Left hindlimb (tissue), 1 donor: ENCODE measurements at regions not wholly inside any gene's neighbourhood (a gene's known extent, or its start where the extent isn't known, plus 50 kb on each side); places are given as distances from the start of the nearest gene placed in this dataset.
"Not testable (repeated sequence)": the region's sequence is repeated elsewhere in the genome, so short reads cannot be mapped to it uniquely, and the experiment has no call there.

Experiments
- DNase-seq: peaks from one replicate; pipeline ENCODE4 v3.0.0-alpha.2; 2018

DNA sequence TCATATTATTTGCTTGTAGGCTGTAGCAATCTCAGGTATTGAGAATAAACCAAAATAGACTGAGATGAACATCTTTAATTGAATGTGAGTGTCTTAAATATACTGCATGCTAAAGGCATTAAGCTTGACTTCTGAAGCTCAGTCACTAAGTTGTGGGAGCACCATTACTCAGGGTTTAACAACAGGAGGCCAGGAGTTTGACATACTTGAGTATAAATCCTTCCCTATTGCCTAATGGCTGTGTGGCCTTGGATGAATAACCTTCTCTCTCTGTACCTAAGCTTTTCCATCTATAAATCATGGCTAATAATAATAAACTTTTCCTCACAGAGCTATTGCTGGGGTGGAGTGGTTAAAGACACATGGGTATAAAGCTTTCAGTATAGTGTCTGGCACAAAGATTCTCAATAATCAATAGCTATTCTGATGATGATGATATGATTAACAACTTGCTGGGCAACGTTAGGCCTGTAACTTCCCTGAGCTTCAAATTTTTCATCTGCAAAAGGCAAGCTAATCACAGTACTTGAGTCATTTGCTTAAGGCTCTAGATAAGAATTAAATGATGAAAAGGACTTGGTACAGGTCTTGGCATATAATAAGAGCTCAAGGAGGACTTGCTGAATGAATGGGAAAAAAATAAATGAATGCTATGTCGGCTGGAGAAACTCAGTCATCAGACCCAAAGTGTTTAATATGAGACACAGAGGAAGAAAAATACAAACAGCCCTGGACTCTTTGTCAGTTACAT lies 174.0 kb upstream of the IL12B start:
- DNase-seq = no peak

DNA sequence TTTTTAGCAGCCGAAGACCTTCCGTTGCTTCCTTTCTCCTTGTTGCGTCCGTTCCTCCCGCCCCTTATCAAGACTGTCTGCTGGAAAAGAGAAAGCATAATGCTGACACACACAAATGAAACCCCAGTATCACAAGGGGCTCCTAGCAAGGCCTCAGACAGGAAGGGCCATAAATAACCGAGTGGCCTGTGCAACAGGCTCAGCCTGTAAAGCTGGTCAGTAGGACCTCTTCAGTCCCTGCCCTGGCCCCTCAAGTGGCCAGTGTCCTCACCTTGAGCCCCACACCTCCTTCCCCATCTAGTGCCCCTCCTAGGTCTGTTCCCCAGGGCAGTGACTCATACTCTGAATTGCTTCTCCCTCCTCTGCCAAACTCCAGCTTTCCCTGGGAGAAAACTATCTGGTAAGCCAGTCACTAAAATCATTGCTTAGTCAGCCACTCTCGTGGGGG lies 174.6 kb upstream of the IL12B start:
- DNase-seq = peak; percentile 34

DNA sequence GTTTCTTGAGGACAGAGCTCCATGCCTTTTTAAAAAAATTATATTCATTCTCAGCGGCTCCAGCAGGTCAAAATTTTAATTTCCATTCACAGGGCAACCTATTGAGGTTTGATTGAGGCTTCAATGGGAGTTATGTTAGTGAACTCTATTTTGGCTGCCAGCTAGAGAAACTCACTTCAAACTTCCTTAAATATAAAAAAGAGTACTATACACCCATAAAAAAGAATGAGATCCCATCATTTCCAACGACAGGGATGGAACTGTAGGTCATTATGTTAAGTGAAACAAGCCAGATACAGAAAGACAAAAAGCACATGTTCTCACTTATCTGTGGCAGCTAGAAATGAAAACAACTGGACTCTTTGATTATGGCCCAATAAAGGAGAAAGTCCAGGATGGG lies 176.8 kb upstream of the IL12B start:
- DNase-seq = no peak

DNA sequence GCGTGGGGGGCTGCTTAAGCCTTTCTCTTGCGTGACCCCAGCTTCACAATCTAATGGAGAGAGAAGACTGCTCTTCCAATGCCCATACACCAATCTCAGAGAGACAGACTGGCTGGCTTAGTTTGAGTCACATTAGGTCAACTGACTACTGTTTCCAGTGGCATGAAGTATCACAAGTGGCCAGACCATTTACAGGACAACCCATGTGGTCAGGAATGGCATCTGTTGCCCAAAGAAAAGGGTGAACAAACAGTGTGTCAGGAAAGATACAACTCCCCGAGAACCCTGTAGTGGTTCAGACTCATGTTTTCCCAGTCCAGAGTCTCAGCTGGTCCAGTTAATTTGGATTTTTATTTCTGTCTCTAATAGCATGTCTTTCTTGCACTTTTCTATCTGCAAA lies 177.4 kb upstream of the IL12B start:
- DNase-seq = no peak

DNA sequence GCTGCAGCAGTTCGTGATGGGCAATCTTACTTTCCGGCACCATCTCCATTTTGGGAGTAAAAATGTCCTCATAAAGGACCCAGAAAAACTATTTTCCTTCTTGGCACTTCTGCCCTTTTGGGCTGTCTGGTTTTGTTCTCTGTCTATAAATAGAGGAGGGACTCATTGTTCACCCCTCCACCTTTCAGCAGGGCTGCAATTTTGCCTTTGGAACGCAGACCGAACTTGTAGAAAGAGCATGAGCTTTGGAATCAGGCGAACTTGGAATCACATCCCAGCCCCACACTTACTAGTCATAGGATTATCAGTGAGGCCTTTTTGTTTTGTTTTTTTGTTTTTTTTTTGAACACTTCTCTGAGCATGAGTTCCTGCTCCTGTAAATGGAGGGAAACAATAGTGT lies 178.1 kb upstream of the IL12B start:
- no peak for DNase-seq

DNA sequence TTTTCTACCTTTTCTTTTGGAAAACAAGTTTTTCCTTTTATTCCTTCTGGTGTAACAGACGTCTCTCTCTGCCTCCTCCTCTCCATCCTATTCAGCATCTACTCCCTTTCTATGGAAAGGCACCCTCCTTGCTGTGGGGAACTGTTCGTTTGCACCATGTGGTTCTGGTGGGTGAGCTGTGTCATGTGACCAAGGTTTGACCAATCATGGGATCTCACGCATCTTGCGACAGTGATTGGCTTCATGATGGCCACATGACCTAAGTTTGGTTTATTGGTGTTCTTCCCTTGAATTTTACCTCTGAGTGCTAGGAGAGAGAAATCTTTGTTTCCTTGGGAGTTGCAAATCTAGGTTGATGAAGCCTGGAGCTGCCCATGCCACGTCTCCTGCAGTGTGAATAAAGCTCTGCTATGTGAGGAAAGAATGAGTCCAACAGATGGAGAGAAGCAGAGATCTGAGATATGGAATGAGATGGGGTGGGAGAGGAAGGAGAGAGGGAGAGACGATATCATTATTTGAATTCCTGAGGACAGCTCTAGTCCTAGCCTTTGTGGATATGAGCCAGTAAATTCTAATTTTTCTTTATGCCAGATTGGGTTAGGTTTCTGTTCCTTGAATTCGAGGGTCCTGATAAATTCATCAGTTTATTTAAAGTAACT lies 178.8 kb upstream of the IL12B start:
- no peak for DNase-seq

DNA sequence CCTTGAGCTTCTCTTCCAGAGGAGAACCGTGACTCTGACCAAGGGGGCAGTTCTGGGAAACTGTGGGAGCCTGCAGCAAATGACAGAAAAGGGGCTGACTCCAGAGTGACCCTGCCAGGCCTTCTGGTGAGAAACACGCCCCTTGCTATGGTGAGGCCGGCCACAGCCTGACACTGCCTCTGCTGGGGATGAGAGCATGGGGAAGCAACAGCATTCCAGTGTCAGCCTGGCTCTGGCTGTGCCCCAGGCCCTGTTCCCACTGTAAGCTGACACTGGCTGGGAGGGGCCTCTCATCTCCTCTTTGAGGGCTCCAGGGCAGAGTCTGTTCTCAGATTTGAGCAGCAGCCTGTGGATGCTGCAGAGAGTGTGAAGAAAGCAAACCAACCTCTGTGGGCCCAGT lies 180.0 kb upstream of the IL12B start:
- DNase-seq = peak; percentile 86

DNA sequence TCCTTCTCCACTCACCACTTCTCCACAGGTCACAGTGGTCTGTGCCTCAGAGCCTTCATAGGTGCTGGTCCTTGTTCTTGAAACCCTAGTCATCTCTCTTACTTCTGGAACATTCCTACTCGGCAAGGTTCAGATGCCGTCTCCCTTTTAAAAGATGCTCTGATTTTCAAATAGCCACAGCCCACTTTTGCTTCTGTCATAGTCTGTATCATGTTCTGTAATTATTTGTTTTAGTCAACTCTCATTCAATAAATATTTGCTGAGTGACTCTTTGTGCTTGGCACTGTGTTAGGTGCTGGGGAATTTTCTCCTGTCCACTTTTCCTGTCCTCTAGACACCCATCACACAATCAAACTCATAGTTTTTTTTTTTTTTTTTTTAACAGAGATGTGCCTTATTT lies 181.3 kb upstream of the IL12B start:
- DNase-seq = no peak

DNA sequence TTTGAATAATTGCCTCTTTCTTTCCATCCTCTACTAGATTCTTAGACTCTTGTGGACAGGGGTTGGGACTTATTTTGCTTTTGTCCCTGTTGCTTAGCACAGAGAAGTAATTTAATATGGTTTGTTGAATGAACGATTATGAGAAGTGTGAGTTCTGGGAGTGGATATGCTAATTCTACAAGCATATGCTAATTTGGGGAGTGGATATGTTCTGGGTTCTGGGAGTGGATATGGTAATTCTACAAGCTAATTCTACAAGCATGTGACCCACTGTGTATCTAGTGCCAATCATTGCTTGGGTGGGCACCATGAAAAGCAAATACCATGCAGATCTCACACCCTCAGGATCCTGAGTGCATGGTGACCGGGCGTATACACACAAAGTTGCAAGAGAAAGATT lies 181.8 kb upstream of the IL12B start:
- no peak for DNase-seq

DNA sequence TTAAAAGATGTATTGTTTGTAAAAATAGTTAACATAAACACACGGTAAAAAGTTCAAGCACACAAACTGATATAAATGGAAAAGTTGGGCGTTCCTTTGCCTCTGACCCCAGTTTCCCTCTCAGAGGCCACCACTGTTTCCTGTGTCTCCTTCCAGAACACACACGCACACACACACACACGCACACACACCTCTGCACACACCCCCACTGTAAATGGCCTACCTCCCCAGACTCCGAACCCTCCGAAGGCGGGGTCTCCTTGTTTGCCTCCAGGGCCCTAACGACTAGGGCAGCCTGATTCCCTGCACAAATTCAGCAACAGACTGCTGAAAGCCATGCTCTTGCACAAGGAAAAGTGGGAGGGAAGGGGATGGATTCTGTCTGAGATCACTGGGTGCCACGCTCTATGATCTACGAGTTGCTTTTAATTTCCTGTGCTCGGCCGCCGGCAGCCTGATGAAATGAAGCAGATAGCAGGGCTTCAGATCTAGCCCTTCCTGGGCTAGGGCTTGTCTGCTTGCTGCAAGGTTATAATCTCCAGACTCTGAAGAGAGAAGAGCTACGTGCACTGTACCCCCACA lies 184.0 kb upstream of the IL12B start:
- no peak for DNase-seq

DNA sequence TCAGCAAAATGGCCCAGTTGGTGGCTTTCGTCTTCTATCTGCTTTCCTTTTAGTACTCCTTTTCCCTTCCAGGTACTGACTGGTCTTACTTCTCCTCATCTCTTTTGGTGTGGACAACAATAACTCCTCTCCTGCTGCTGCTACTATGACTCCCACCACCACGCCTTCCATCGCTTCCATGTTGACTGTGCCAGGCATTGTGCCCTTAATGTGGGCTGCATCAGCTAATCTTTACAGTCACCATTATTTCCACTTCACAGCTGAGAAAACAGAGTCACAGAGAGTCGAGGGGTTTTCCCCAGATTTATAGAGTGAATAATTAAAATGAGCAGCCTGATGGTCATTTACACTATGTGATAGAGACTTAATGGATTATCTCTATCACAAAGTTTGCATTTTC lies 184.9 kb upstream of the IL12B start:
- no peak for DNase-seq

DNA sequence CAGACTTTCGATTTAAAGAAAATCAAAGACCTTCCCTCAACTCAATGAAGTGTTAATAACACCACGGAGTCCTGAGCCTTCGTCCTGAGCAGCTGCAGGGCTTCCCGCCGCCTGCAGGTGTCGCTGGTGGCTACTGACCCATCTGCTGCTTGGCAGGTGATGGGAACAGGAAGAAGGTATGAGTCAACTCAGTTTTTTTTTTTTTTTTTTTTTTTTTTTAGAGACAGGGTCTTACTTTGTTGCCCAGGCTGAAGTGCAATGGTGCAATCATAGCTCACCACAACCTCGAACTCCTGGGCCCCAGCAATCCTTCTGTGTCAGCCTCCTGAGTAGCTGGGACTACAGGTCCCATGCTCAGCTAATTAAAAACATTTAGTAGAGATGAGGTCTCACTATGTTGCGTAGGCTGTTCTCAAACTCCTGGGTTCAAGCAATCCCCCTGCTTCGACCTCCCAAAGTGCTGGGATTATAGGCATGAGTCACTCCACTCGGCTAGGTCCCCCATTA lies 185.7 kb upstream of the IL12B start:
- DNase-seq = peak; percentile 46

DNA sequence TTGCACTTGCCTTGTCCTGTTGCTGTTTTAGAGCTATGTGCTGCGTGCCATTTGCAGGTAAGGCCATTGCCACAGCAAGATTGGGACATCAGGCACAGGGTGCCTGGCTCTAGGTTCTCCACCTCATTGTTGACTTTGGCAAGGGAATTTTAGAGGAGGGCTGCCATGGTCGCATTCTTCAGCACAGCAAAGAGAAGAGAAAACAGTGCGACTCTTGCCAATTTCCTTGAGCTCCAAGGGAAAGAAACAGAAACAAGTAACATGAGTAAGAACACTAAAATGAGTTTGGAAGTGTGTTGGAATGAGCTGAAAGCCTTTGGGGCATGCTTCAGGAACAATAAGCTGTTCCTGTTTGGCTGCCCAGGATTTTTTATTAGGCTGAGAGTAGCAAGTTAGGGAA lies 188.1 kb upstream of the IL12B start:
- DNase-seq = no peak

DNA sequence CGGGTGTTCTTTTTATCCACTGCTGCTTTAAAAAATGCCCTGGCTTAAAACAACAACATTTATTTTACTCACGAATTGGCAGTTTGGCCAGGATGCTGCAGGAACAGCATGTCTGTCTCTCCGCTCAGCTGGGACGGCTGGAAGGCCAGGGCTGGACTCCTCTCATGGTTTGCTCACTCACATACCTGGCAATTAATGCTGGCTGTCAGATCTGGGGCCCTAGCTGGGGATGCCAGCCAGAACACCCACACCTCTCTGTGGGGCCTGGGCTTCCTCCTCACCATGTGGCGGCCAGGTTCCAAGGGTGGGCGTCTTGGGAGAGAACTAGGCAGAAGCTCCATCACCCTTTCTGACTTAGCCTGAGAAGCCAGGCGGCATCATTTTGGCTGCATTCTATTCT lies 189.1 kb upstream of the IL12B start:
- DNase-seq = no peak

DNA sequence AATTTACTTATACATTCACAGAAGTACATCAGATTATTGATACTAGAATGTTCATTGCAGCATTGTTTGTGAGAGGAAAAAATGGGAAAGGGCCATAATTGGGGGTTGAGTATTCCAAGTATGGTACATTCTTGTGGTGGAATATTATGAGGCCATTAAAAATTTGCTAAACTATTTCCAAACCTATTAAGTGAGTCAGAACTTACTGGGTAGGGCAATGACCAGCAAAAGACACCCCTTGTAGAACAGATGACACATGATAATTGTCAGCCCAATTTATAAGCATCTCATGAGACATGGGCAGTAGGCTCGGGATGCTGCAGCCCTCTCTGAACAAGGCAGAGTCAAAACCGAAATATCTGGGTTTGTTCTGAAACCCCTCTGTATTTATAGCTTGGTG lies 192.6 kb upstream of the IL12B start:
- DNase-seq = no peak

DNA sequence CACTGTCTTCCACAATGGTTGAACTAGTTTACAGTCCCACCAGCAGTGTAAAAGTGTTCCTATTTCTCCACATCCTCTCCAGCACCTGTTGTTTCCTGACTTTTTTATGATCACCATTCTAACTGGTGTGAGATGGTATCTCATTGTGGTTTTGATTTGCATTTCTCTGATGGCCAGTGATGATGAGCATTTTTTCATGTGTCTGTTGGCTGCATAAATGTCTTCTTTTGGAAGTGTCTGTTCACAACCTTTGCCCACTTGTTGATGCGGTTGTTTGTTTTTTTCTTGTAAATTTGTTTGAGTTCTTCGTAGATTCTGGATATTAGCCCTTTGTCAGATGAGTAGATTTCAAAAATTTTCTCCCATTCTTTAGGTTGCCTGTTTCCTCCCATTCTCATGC lies 194.0 kb upstream of the IL12B start:
- not testable (repeated sequence) for DNase-seq

DNA sequence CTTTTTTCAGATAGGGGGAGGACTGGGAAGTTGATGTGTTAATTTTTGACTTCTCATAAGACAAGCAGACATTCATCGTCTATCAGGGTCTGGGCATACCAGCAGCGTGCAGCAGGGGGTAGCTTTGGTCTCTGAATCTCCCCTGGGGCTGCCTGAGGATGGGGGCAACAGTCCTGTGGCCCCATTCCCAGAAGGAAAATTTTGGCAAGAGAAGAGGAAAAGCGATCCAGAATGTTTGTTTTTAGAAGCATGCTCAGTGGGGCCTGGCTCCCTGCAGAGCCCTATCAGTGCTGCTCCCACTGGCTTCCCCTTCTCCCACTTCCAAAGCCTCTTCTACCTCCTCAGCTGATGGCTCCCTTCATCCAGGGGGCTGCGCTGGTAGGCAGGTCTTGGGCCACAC lies 194.8 kb upstream of the IL12B start:
- no peak for DNase-seq

DNA sequence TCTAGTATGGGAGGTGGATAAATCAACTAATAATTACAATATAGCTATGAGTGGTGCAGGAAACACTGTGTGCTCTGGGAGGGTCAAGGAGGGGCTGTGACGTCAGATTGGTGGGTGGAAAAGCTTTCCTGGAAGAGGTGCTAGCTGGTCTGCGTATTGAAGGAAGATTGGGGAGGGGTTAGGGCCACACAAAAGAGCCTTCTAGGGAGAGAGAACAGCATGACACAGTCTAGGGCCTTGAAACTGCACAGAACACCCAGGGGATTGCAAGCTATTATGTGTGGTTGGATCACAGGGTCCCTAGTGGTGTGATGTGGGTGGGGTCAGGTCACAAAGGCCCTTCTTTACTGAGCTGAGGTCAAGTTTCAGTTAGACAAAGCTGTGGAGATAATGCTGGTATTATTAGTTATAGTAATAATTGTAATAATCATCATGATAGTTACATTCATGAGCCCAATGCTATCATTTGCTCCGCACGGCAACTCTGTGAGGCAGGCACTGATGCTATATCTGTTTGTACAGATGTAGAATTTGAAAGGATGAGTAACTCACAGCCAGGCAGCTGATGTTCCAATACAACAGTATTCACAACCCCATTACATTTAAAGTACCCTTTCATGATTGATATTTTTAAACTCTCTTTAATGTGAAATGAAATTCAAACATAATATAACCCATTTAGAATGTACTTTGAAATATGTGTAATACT lies 197.4 kb upstream of the IL12B start:
- no peak for DNase-seq

DNA sequence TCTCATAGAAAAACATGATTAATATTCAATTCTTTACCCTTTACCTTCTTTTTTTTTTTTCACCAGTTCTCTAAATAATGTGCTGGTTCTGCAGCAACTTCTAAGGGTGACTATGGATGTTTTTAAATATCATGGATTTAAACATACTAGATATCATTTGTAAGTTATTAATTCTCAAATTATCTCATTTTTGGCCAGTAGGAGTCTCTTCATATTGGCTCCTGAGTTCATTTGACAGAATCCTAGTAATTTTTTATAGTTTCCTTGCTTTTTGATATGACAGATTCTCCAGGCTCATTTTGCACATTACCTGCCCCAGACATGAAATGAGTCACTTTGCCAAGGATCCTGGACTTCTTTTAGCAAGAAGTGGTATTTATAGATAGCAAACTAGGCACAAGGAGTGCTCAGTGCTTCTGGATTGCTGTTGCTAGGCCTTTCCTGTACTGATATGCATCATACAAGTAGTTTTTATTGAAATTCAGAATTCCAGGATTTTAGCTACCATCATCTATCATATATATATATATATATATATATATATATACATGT lies 201.3 kb upstream of the IL12B start:
- DNase-seq = no peak

DNA sequence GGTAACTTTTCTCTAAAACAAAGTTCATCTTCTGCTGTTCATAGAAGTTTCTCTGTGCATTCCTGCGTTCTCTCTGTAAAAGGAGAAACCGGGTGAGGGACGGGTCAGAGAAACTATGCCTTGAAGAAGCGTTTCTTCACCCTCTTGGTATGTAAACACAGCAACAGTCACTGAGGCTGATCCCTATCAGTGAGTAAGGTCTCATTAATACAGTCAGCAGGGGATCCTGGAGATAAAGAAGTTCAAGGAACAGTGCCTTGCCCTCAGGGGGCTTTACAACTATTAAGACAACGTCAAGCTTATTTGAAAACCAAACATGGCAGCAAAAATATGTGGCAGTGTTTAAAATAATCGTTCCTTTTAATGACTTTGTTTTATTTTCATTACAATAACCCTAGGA lies 202.9 kb upstream of the IL12B start:
- DNase-seq = no peak

DNA sequence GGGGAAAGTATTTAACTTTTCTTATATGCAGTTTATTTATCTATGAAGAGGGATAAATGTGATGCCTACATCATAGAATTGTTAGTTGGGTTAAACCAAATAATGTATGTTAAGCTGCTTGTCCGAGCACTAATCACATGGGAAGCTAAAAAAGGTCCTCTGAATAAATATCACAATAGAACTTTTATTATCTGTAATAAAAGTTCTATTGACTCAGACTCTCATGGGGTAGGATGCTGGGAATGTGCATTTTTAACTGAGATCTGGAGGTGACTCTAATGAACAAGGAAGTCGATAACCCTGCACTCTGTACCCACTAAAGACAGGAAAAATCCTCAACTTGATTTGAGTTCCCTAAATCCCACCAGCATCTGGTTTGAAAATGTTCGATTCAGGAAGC lies 205.9 kb upstream of the IL12B start:
- DNase-seq = no peak

DNA sequence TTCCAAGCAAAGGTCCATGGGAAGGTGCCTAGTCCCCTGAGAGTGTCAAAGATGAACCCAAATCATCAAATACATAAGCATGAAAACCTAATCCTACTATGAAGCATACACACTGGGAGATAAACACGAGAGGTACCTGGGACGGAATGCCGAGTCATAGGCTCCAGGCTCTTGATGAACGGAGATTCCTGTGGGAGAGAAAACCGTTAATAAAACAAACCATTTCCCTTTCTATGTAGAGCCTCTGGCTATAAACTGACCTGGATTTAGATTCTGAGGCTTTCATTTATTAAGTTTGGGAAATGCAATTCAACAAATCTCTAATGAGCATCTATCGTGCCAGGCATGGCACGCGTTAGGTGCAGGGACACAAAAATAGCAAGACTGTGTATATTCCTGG lies 206.4 kb upstream of the IL12B start:
- no peak for DNase-seq

DNA sequence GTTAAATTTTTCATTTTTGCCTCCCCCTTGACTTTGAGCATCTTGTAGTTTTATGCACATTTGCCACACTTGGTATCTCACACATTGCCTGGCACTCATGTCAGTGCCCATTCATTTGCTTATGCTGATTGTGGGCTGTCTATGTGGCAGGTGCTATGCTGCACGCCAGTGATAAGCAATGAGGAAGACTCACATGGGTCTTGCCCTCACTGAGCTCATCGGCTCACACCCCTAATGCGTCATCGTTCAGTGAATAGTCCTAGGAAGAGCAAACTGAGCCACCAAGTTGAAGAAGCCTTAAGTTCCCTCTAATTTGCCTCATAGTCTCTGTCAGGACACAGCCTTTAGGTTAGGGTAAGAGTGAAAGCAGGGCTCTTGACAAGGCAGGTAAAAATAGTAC lies 209.4 kb upstream of the IL12B start:
- no peak for DNase-seq
